Smooth muscle cell (in vitro differentiated cells): ENCODE measurements at regions not wholly inside any gene's neighbourhood (a gene's known extent, or its start where the extent isn't known, plus 50 kb on each side); places are given as distances from the start of the nearest gene placed in this dataset.

Experiments
- DNase-seq: peaks from one replicate; lab custom pipeline; 2025; ENCODE audit not compliant: unreplicated experiment; lab: John Stamatoyannopoulos, UW
- H2AFZ ChIP-seq: fragments of 200-600 bp; sonication (generic); 2 replicates; pipeline ENCODE4 v1.6.0; 2016; ENCODE audit warnings: antibody characterized with exemption, low read depth, mild to moderate bottlenecking
- H3F3A ChIP-seq: fragments of 200-600 bp; sonication (generic); 2 replicates; pipeline ENCODE4 v1.6.0; 2017; ENCODE audit warnings: antibody characterized with exemption, low read depth
- H3K27ac ChIP-seq: fragments of 200-600 bp; sonication (generic); 2 replicates; pipeline ENCODE4 v1.5.1; 2016; ENCODE audit warnings: low read depth, mild to moderate bottlenecking
- H3K27me3 ChIP-seq: fragments of 200-600 bp; sonication (generic); 2 replicates; pipeline ENCODE4 v1.6.1; 2016; ENCODE audit warnings: low read depth, mild to moderate bottlenecking
- H3K36me3 ChIP-seq: fragments of 200-600 bp; sonication (generic); 2 replicates; pipeline ENCODE4 v1.5.1; 2016; ENCODE audit warnings: low read depth
- H3K4me1 ChIP-seq: fragments of 200-600 bp; sonication (generic); 2 replicates; pipeline ENCODE4 v1.5.1; 2016; ENCODE audit warnings: low read depth
- H3K4me2 ChIP-seq: fragments of 200-600 bp; sonication (generic); 2 replicates; pipeline ENCODE4 v1.6.0; 2016; ENCODE audit warnings: mild to moderate bottlenecking
- H3K4me3 ChIP-seq: fragments of 200-600 bp; sonication (generic); 2 replicates; pipeline ENCODE4 v1.5.1; 2016; ENCODE audit warnings: mild to moderate bottlenecking
- H3K79me2 ChIP-seq: fragments of 200-600 bp; sonication (generic); 2 replicates; pipeline ENCODE4 v1.6.0; 2016; ENCODE audit warnings: low read depth, mild to moderate bottlenecking
- H3K9ac ChIP-seq: fragments of 200-600 bp; sonication (generic); 2 replicates; pipeline ENCODE4 v1.6.0; 2016; ENCODE audit warnings: low read depth
- H3K9me3 ChIP-seq: fragments of 200-600 bp; sonication (generic); replicated peaks from 2 replicates; pipeline ENCODE4 v1.5.1; 2016; ENCODE audit warnings: low read depth
- H4K20me1 ChIP-seq: fragments of 200-600 bp; sonication (generic); 2 replicates; pipeline ENCODE4 v1.6.0; 2016; ENCODE audit warnings: low read depth
- CTCF ChIP-seq: fragments of 200-600 bp; sonication (generic); IDR thresholded peaks from 2 replicates; pipeline ENCODE4 v1.5.1; 2017; ENCODE audit warnings: borderline replicate concordance, mild to moderate bottlenecking, antibody characterized with exemption; ENCODE audit not compliant: insufficient read depth, poor library complexity, severe bottlenecking
- WGBS: methylation state at CpG from one replicate; pipeline ENCODE4 v1.1.7; 2016; ENCODE audit warnings: low lambda C conversion rate; 5-methylcytosine and 5-hydroxymethylcytosine counted together

- DNase-seq: no peak
Measured at GRCh38 chr5:159825551-159826051, 90.7 kb upstream of the ADRA1B start.

GRCh38 chr5:159826351-159827214 is 89.7 kb upstream of the ADRA1B start:
- no peak for DNase-seq
- no peak overlapping the region for H3K4me3 ChIP-seq
- H3K4me1 ChIP-seq: no peaks in the 10 kb centered on the region
- H3K36me3 ChIP-seq: no peaks in the 10 kb centered on the region
- H3K4me2 ChIP-seq: no peak overlapping the region
- 70% methylated on average over 4 of the region's 4 CpGs for WGBS
- no peak overlapping the region for H3K9ac ChIP-seq
- H3K79me2 ChIP-seq: no peaks in the 10 kb centered on the region
- TF ChIP-seq CTCF: no peak
- peak overlapping the region; percentile 58 for H3K27ac ChIP-seq
- no peak overlapping the region for H2AFZ ChIP-seq
- peaks cover 12% of the 10 kb centered on the region for H3K27me3 ChIP-seq
- H4K20me1 ChIP-seq: no peaks in the 10 kb centered on the region
- no peaks in the 10 kb centered on the region for H3K9me3 ChIP-seq
- H3F3A ChIP-seq: no peaks in the 10 kb centered on the region

More at GRCh38 chr5:159825551-159826051, 90.7 kb upstream of the ADRA1B start:
- no peaks in the 10 kb centered on the region for H3K79me2 ChIP-seq
- no peaks in the 10 kb centered on the region for H4K20me1 ChIP-seq
- no peak overlapping the region for H3K4me2 ChIP-seq
- H3K4me1 ChIP-seq: no peaks in the 10 kb centered on the region
- peaks cover 10% of the 10 kb centered on the region for H3K27me3 ChIP-seq
- H3F3A ChIP-seq: no peaks in the 10 kb centered on the region
- H3K9me3 ChIP-seq: no peaks in the 10 kb centered on the region
- no peak overlapping the region for H3K4me3 ChIP-seq
- H2AFZ ChIP-seq: no peak overlapping the region
- H3K9ac ChIP-seq: no peak overlapping the region
- no peaks in the 10 kb centered on the region for H3K36me3 ChIP-seq
- no peak for TF ChIP-seq CTCF
- no peak overlapping the region for H3K27ac ChIP-seq
- 39% methylated on average over 3 of the region's 3 CpGs for WGBS

GRCh38 chr5:159827861-159828260 is 88.4 kb upstream of the ADRA1B start:
- WGBS: 82% methylated on average over 4 of the region's 4 CpGs
- H3K79me2 ChIP-seq: no peaks in the 10 kb centered on the region
- no peak overlapping the region for H3K4me3 ChIP-seq
- no peak overlapping the region for H3K9ac ChIP-seq
- peaks cover 12% of the 10 kb centered on the region for H3K27me3 ChIP-seq
- no peak for TF ChIP-seq CTCF
- H2AFZ ChIP-seq: no peak overlapping the region
- H3K4me1 ChIP-seq: no peaks in the 10 kb centered on the region
- no peak for DNase-seq
- no peaks in the 10 kb centered on the region for H3K9me3 ChIP-seq
- no peak overlapping the region for H3K27ac ChIP-seq
- no peaks in the 10 kb centered on the region for H3K36me3 ChIP-seq
- H3F3A ChIP-seq: no peaks in the 10 kb centered on the region
- no peak overlapping the region for H3K4me2 ChIP-seq
- no peaks in the 10 kb centered on the region for H4K20me1 ChIP-seq
